Colonic mucosa (tissue), 4 donors: ENCODE measurements at regions not wholly inside any gene's neighbourhood (a gene's known extent, or its start where the extent isn't known, plus 50 kb on each side); places are given as distances from the start of the nearest gene placed in this dataset.

Source experiments
- DNase-seq: peaks from one replicate; pipeline ENCODE4 v3.0.0-alpha.2; 2020
- H3K27ac ChIP-seq: fragments of 200-600 bp; one replicate; pipeline ENCODE4 v1.8.0; 2021
- H3K27me3 ChIP-seq: fragments of 200-600 bp; one replicate; pipeline ENCODE4 v1.8.0; 2021
- H3K36me3 ChIP-seq: fragments of 200-600 bp; one replicate; pipeline ENCODE4 v1.8.0; 2021
- H3K4me1 ChIP-seq: fragments of 200-600 bp; one replicate; pipeline ENCODE4 v1.8.0; 2021; ENCODE audit warnings: mild to moderate bottlenecking
- H3K4me3 ChIP-seq: fragments of 200-600 bp; one replicate; pipeline ENCODE4 v1.8.0; 2021
- H3K9ac ChIP-seq, 2 donors: one replicate each; pipeline ENCODE4 v1.7.0; 2013; ENCODE audit warnings: control low read depth in 2 of 2, low read depth in 2 of 2, low read length in 2 of 2
- H3K9me3 ChIP-seq: fragments of 200-600 bp; one replicate; pipeline ENCODE4 v1.8.0; 2021
- CTCF ChIP-seq: fragments of 200-600 bp; IDR thresholded peaks from one replicate; pipeline ENCODE4 v1.8.0; 2022; ENCODE audit warnings: antibody characterized with exemption, mild to moderate bottlenecking
- intact Hi-C: fragments of 100-400 bp; cut with DNase I; formaldehyde crosslinking; loops from one replicate; pipeline ENCODE4 v1.14.1; 2022
- donor health status: healthy.
- donor health status: DM: no; HTN: no; CAD: no.
- donor health status: DM: no; HTN: no; CAD: no.

GRCh38 chr3:147760941-147761340, 351.8 kb downstream of the ZIC1 start:
- no peaks in the 10 kb centered on the region for H3K27me3 ChIP-seq
- H3K4me1 ChIP-seq: no peaks in the 10 kb centered on the region
- no peak overlapping the region for H3K27ac ChIP-seq
- no peak for DNase-seq
- no peak overlapping the region for H3K9ac ChIP-seq
- intact Hi-C loops: no loop called here
- no peaks in the 10 kb centered on the region for H3K9me3 ChIP-seq
- H3K4me3 ChIP-seq: no peak overlapping the region
- TF ChIP-seq CTCF: no peak
- H3K36me3 ChIP-seq: no peaks in the 10 kb centered on the region

- no peak overlapping the region for H3K4me3 ChIP-seq
- no peaks in the 10 kb centered on the region for H3K36me3 ChIP-seq
- no peaks in the 10 kb centered on the region for H3K27me3 ChIP-seq
- no peaks in the 10 kb centered on the region for H3K9me3 ChIP-seq
- no peak for TF ChIP-seq CTCF
- intact Hi-C loops: no loop called here
- no peaks in the 10 kb centered on the region for H3K4me1 ChIP-seq
- H3K9ac ChIP-seq: no peak overlapping the region
- H3K27ac ChIP-seq: no peak overlapping the region
- no peak for DNase-seq
These were observed 364.0 kb downstream of the ZIC1 start for GRCh38 chr3:147773116-147773630.

- H3K27ac ChIP-seq: no peak overlapping the region
- no peak for DNase-seq
- no peaks in the 10 kb centered on the region for H3K27me3 ChIP-seq
- H3K9ac ChIP-seq: no peak overlapping the region
- no peak overlapping the region for H3K4me3 ChIP-seq
- intact Hi-C loops: no loop called here
- no peaks in the 10 kb centered on the region for H3K4me1 ChIP-seq
- H3K36me3 ChIP-seq: no peaks in the 10 kb centered on the region
- no peaks in the 10 kb centered on the region for H3K9me3 ChIP-seq
- no peak for TF ChIP-seq CTCF
These were observed 366.2 kb downstream of the ZIC1 start for GRCh38 chr3:147775411-147775810.

GRCh38 chr3:147775816-147776530, 366.8 kb downstream of the ZIC1 start:
- no peak overlapping the region for H3K9ac ChIP-seq
- no peak overlapping the region for H3K4me3 ChIP-seq
- no peaks in the 10 kb centered on the region for H3K36me3 ChIP-seq
- intact Hi-C loops: no loop called here
- no peaks in the 10 kb centered on the region for H3K9me3 ChIP-seq
- TF ChIP-seq CTCF: no peak
- no peak overlapping the region for H3K27ac ChIP-seq
- no peaks in the 10 kb centered on the region for H3K4me1 ChIP-seq
- no peaks in the 10 kb centered on the region for H3K27me3 ChIP-seq
- no peak for DNase-seq

GRCh38 chr3:147793841-147794240, 384.7 kb downstream of the ZIC1 start:
- intact Hi-C loops: no loop called here
- Histone ChIP-seq H3K4me3 (no peak overlapping the region), H3K9ac (no peak overlapping the region), H3K4me1 (no peaks in the 10 kb centered on the region), H3K36me3 (no peaks in the 10 kb centered on the region), H3K27ac (no peak overlapping the region), H3K27me3 (no peaks in the 10 kb centered on the region), H3K9me3 (no peaks in the 10 kb centered on the region)
- TF ChIP-seq CTCF: no peak
- no peak for DNase-seq
